WTC11 (cell line): ENCODE measurements at regions not wholly inside any gene's neighbourhood (a gene's known extent, or its start where the extent isn't known, plus 50 kb on each side); places are given as distances from the start of the nearest gene placed in this dataset.

Source experiments
- ATF1 ChIP-seq: sonication (generic); formaldehyde crosslinking; IDR thresholded peaks from 2 replicates; pipeline ENCODE4 v1.8.1; 2023; ENCODE audit warnings: mild to moderate bottlenecking, moderate library complexity, missing genetic modification reagents
- CBFB ChIP-seq: sonication (generic); formaldehyde crosslinking; IDR thresholded peaks from 2 replicates; pipeline ENCODE4 v1.8.1; 2022; ENCODE audit warnings: mild to moderate bottlenecking, low read depth, missing genetic modification reagents
- CREB1 ChIP-seq: sonication (generic); formaldehyde crosslinking; IDR thresholded peaks from 2 replicates; pipeline ENCODE4 v1.8.0; 2023; ENCODE audit warnings: mild to moderate bottlenecking, missing genetic modification reagents
- FOXP1 ChIP-seq: sonication (generic); formaldehyde crosslinking; IDR thresholded peaks from 2 replicates; pipeline ENCODE4 v1.8.0; 2022; ENCODE audit warnings: missing genetic modification reagents, mild to moderate bottlenecking, moderate library complexity, borderline replicate concordance
- ZNF232 ChIP-seq: sonication (generic); formaldehyde crosslinking; IDR thresholded peaks from 2 replicates; pipeline ENCODE4 v1.8.0; 2022; ENCODE audit warnings: mild to moderate bottlenecking, missing genetic modification reagents
- TF ChIP-seq, protein P1 (sequence below): fragments of 200-600 bp; IDR thresholded peaks from 2 replicates; pipeline ENCODE4 v1.8.0; 2022; ENCODE audit warnings: antibody characterized with exemption
- TF ChIP-seq, protein P2 (sequence below): sonication (generic); formaldehyde crosslinking; IDR thresholded peaks from 2 replicates; pipeline ENCODE4 v1.8.0; 2023; ENCODE audit warnings: missing genetic modification reagents, mild to moderate bottlenecking, borderline replicate concordance
- TF ChIP-seq, protein P3 (sequence below): sonication (generic); formaldehyde crosslinking; IDR thresholded peaks from 2 replicates; pipeline ENCODE4 v1.8.0; 2022; ENCODE audit warnings: mild to moderate bottlenecking, missing genetic modification reagents
- TF ChIP-seq, protein P4 (sequence below): sonication (generic); formaldehyde crosslinking; IDR thresholded peaks from 2 replicates; pipeline ENCODE4 v1.8.0; 2022; ENCODE audit warnings: mild to moderate bottlenecking, missing genetic modification reagents
- TF ChIP-seq, protein P5 (sequence below): sonication (generic); formaldehyde crosslinking; IDR thresholded peaks from 2 replicates; pipeline ENCODE4 v1.8.0; 2023; ENCODE audit warnings: mild to moderate bottlenecking, missing genetic modification reagents
- TF ChIP-seq, protein P6 (sequence below): sonication (generic); formaldehyde crosslinking; IDR thresholded peaks from 2 replicates; pipeline ENCODE4 v1.8.1; 2023; ENCODE audit warnings: mild to moderate bottlenecking, missing genetic modification reagents

DNA sequence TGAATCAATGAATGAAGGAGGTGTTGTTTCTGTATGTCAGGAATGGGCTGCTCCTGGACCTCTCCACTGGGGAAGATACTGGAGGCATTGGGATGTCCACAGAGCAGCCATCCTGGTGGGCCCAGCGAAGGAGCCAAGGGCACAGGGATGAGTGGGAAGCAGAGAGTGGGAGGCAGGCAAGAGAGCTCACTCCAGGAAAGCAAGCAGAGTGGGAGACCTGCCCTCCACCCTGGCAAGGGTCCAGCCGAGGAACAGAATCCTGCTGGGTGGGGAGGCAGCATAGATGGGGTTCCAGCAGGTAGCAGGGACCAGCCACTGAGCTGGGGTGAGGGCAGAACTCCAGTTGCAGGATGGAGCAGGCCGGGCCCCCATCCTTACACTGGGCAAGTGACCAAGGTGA is 71.9 kb upstream of the AMZ2 start:
- TF ChIP-seq, protein P1, sequence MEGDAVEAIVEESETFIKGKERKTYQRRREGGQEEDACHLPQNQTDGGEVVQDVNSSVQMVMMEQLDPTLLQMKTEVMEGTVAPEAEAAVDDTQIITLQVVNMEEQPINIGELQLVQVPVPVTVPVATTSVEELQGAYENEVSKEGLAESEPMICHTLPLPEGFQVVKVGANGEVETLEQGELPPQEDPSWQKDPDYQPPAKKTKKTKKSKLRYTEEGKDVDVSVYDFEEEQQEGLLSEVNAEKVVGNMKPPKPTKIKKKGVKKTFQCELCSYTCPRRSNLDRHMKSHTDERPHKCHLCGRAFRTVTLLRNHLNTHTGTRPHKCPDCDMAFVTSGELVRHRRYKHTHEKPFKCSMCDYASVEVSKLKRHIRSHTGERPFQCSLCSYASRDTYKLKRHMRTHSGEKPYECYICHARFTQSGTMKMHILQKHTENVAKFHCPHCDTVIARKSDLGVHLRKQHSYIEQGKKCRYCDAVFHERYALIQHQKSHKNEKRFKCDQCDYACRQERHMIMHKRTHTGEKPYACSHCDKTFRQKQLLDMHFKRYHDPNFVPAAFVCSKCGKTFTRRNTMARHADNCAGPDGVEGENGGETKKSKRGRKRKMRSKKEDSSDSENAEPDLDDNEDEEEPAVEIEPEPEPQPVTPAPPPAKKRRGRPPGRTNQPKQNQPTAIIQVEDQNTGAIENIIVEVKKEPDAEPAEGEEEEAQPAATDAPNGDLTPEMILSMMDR = no peak
- TF ChIP-seq ZNF232 (CRISPR knock-in tag) = no peak
- TF ChIP-seq, protein P2, sequence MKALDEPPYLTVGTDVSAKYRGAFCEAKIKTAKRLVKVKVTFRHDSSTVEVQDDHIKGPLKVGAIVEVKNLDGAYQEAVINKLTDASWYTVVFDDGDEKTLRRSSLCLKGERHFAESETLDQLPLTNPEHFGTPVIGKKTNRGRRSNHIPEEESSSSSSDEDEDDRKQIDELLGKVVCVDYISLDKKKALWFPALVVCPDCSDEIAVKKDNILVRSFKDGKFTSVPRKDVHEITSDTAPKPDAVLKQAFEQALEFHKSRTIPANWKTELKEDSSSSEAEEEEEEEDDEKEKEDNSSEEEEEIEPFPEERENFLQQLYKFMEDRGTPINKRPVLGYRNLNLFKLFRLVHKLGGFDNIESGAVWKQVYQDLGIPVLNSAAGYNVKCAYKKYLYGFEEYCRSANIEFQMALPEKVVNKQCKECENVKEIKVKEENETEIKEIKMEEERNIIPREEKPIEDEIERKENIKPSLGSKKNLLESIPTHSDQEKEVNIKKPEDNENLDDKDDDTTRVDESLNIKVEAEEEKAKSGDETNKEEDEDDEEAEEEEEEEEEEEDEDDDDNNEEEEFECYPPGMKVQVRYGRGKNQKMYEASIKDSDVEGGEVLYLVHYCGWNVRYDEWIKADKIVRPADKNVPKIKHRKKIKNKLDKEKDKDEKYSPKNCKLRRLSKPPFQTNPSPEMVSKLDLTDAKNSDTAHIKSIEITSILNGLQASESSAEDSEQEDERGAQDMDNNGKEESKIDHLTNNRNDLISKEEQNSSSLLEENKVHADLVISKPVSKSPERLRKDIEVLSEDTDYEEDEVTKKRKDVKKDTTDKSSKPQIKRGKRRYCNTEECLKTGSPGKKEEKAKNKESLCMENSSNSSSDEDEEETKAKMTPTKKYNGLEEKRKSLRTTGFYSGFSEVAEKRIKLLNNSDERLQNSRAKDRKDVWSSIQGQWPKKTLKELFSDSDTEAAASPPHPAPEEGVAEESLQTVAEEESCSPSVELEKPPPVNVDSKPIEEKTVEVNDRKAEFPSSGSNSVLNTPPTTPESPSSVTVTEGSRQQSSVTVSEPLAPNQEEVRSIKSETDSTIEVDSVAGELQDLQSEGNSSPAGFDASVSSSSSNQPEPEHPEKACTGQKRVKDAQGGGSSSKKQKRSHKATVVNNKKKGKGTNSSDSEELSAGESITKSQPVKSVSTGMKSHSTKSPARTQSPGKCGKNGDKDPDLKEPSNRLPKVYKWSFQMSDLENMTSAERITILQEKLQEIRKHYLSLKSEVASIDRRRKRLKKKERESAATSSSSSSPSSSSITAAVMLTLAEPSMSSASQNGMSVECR = no peak
- TF ChIP-seq CBFB (CRISPR knock-in tag) = no peak
- TF ChIP-seq, protein P3, sequence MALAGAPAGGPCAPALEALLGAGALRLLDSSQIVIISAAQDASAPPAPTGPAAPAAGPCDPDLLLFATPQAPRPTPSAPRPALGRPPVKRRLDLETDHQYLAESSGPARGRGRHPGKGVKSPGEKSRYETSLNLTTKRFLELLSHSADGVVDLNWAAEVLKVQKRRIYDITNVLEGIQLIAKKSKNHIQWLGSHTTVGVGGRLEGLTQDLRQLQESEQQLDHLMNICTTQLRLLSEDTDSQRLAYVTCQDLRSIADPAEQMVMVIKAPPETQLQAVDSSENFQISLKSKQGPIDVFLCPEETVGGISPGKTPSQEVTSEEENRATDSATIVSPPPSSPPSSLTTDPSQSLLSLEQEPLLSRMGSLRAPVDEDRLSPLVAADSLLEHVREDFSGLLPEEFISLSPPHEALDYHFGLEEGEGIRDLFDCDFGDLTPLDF = no peak
- TF ChIP-seq, protein P4, sequence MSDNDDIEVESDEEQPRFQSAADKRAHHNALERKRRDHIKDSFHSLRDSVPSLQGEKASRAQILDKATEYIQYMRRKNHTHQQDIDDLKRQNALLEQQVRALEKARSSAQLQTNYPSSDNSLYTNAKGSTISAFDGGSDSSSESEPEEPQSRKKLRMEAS (CRISPR knock-in tag) = no peak
- TF ChIP-seq ATF1 (CRISPR knock-in tag) = no peak
- TF ChIP-seq, protein P5, sequence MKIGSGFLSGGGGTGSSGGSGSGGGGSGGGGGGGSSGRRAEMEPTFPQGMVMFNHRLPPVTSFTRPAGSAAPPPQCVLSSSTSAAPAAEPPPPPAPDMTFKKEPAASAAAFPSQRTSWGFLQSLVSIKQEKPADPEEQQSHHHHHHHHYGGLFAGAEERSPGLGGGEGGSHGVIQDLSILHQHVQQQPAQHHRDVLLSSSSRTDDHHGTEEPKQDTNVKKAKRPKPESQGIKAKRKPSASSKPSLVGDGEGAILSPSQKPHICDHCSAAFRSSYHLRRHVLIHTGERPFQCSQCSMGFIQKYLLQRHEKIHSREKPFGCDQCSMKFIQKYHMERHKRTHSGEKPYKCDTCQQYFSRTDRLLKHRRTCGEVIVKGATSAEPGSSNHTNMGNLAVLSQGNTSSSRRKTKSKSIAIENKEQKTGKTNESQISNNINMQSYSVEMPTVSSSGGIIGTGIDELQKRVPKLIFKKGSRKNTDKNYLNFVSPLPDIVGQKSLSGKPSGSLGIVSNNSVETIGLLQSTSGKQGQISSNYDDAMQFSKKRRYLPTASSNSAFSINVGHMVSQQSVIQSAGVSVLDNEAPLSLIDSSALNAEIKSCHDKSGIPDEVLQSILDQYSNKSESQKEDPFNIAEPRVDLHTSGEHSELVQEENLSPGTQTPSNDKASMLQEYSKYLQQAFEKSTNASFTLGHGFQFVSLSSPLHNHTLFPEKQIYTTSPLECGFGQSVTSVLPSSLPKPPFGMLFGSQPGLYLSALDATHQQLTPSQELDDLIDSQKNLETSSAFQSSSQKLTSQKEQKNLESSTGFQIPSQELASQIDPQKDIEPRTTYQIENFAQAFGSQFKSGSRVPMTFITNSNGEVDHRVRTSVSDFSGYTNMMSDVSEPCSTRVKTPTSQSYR (CRISPR knock-in tag) = no peak
- no peak for TF ChIP-seq CREB1
- no peak for TF ChIP-seq FOXP1 (CRISPR knock-in tag)
- TF ChIP-seq, protein P6, sequence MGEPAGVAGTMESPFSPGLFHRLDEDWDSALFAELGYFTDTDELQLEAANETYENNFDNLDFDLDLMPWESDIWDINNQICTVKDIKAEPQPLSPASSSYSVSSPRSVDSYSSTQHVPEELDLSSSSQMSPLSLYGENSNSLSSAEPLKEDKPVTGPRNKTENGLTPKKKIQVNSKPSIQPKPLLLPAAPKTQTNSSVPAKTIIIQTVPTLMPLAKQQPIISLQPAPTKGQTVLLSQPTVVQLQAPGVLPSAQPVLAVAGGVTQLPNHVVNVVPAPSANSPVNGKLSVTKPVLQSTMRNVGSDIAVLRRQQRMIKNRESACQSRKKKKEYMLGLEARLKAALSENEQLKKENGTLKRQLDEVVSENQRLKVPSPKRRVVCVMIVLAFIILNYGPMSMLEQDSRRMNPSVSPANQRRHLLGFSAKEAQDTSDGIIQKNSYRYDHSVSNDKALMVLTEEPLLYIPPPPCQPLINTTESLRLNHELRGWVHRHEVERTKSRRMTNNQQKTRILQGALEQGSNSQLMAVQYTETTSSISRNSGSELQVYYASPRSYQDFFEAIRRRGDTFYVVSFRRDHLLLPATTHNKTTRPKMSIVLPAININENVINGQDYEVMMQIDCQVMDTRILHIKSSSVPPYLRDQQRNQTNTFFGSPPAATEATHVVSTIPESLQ (CRISPR knock-in tag) = no peak
